Osteocyte (in vitro differentiated cells): ENCODE measurements at regions not wholly inside any gene's neighbourhood (a gene's known extent, or its start where the extent isn't known, plus 50 kb on each side); places are given as distances from the start of the nearest gene placed in this dataset.

ENCODE experiments used
- DNase-seq: peaks from one replicate; pipeline ENCODE4 v3.0.0; 2021; ENCODE audit warnings: mixed read lengths; ENCODE audit not compliant: unreplicated experiment; ENCODE audit errors: extremely low spot score
- H3K27ac Mint-ChIP-seq: one replicate; pipeline ENCODE4 v1.8.0; 2021; ENCODE audit warnings: mild to moderate bottlenecking, mixed read lengths; ENCODE audit not compliant: unreplicated experiment
- H3K27me3 Mint-ChIP-seq: one replicate; pipeline ENCODE4 v1.8.0; 2021; ENCODE audit warnings: mixed read lengths; ENCODE audit not compliant: unreplicated experiment
- H3K36me3 Mint-ChIP-seq: one replicate; pipeline ENCODE4 v1.8.0; 2021; ENCODE audit warnings: mixed read lengths; ENCODE audit not compliant: unreplicated experiment
- H3K4me1 Mint-ChIP-seq: one replicate; pipeline ENCODE4 v1.8.0; 2021; ENCODE audit warnings: mixed read lengths; ENCODE audit not compliant: unreplicated experiment
- H3K4me3 Mint-ChIP-seq: one replicate; pipeline ENCODE4 v1.8.0; 2021; ENCODE audit warnings: mild to moderate bottlenecking, moderate library complexity, mixed read lengths; ENCODE audit not compliant: unreplicated experiment
- H3K9me3 Mint-ChIP-seq: one replicate; pipeline ENCODE4 v1.8.0; 2021; ENCODE audit warnings: mixed read lengths; ENCODE audit not compliant: unreplicated experiment
- CTCF ChIP-seq: fragments of 200-600 bp; sonication (generic); IDR thresholded peaks from 2 replicates; pipeline ENCODE4 v1.5.0; 2021; ENCODE audit warnings: antibody characterized with exemption, mild to moderate bottlenecking, moderate library complexity

- H3K27ac Mint-ChIP-seq = no peak overlapping the region
- TF ChIP-seq CTCF = no peak
- DNase-seq = no peak
- no peaks in the 10 kb centered on the region for H3K9me3 Mint-ChIP-seq
- no peaks in the 10 kb centered on the region for H3K36me3 Mint-ChIP-seq
- H3K27me3 Mint-ChIP-seq = no peaks in the 10 kb centered on the region
- no peak overlapping the region for H3K4me3 Mint-ChIP-seq
- peaks cover 36% of the 10 kb centered on the region for H3K4me1 Mint-ChIP-seq
Measured at GRCh38 chr5:16995372-16995771, 59.3 kb upstream of the MYO10 start.

GRCh38 chr5:17000291-17000939, 64.3 kb upstream of the MYO10 start:
- H3K9me3 Mint-ChIP-seq = no peaks in the 10 kb centered on the region
- H3K36me3 Mint-ChIP-seq = no peaks in the 10 kb centered on the region
- H3K27me3 Mint-ChIP-seq = no peaks in the 10 kb centered on the region
- H3K4me1 Mint-ChIP-seq = peaks cover 39% of the 10 kb centered on the region
- peak overlapping the region; percentile 79 for H3K27ac Mint-ChIP-seq
- H3K4me3 Mint-ChIP-seq = peak overlapping the region; percentile 2
- no peak for DNase-seq
- TF ChIP-seq CTCF = no peak

- H3K9me3 Mint-ChIP-seq = no peaks in the 10 kb centered on the region
Measured at GRCh38 chr5:17001428-17001827, 65.3 kb upstream of the MYO10 start.

GRCh38 chr5:17004441-17005106, 68.5 kb upstream of the MYO10 start:
- Mint-ChIP-seq H3K9me3 (no peaks in the 10 kb centered on the region), H3K27me3 (no peaks in the 10 kb centered on the region), H3K36me3 (no peaks in the 10 kb centered on the region), H3K27ac (no peak overlapping the region), H3K4me3 (no peak overlapping the region), H3K4me1 (peaks cover 32% of the 10 kb centered on the region)
- DNase-seq = no peak
- TF ChIP-seq CTCF = no peak

More at GRCh38 chr5:17001428-17001827, 65.3 kb upstream of the MYO10 start:
- no peaks in the 10 kb centered on the region for H3K36me3 Mint-ChIP-seq
- peak overlapping the region; percentile 79 for H3K27ac Mint-ChIP-seq
- H3K4me3 Mint-ChIP-seq = no peak overlapping the region
- no peak for DNase-seq
- H3K27me3 Mint-ChIP-seq = no peaks in the 10 kb centered on the region
- no peak for TF ChIP-seq CTCF
- peaks cover 37% of the 10 kb centered on the region for H3K4me1 Mint-ChIP-seq

- Mint-ChIP-seq H3K4me1 (peaks cover 29% of the 10 kb centered on the region), H3K27ac (no peak overlapping the region), H3K27me3 (no peaks in the 10 kb centered on the region), H3K9me3 (no peaks in the 10 kb centered on the region), H3K4me3 (no peak overlapping the region), H3K36me3 (no peaks in the 10 kb centered on the region)
- TF ChIP-seq CTCF = no peak
- DNase-seq = no peak
Measured at GRCh38 chr5:17005107-17005828, 69.2 kb upstream of the MYO10 start.
